ENCODE measurements at regions not wholly inside any gene's neighbourhood (a gene's known extent, or its start where the extent isn't known, plus 50 kb on each side); places are given as distances from the start of the nearest gene placed in this dataset.
"Not testable (repeated sequence)": the region's sequence is repeated elsewhere in the genome, so short reads cannot be mapped to it uniquely, and the experiment has no call there.

DNA sequence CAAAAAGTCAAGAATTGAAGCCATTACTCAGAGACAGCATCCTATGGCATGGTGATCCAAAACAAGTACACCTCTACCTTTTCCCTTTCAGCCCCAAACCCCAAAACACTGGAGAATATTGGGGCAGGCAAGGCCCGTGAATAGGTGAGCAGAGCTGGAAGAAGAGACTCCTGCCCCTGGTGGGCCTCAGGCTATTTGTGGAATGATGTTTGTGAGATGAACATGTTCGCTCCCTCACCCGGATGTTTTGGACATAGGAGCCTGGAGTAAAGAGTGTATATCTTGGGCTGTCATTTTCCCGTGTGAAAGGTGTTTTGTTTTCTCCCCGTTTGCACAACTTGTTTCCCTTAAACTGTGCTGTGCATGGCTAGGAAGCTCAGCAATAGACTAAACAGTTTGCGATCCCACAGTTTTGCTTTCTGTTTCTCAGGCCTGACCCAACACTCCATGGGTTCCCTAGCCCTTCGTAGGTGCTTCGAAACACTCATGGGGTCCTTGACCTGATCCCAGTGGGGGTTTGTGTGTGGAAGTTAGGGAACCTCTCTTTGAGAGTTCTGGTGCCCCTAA is 136.5 kb upstream of the TNP1 start:
- no peak for DNase-seq (ENCODE audit: low read depth in 4 of 4, low spot score in 3 of 4)

DNA sequence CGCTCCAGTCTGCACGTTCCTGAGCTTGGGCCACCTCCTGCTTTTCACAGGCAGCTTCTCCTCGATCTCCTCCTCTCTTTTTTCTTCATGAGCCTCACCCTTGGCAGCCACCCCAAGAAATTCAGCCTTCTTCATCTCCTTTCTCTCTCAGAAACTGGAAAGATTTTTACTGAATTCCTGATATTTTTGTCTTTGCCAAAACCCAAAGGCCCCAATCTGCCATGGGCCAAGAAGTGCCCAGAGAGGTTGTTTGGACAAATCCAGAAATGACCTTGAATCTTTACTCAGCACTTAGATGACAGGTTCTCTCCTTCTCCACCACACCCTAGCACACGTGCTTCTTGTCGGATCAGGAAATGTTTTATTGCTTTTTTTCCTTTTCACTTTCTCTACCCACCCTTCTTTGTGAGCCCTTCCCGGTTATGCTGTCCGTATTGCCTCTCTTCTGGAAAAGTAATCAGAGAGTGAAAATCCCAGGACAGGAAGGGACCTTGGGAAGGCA is 134.5 kb upstream of the TNP1 start:
- no peak for DNase-seq (ENCODE audit: low read depth in 4 of 4, low spot score in 3 of 4)

DNA sequence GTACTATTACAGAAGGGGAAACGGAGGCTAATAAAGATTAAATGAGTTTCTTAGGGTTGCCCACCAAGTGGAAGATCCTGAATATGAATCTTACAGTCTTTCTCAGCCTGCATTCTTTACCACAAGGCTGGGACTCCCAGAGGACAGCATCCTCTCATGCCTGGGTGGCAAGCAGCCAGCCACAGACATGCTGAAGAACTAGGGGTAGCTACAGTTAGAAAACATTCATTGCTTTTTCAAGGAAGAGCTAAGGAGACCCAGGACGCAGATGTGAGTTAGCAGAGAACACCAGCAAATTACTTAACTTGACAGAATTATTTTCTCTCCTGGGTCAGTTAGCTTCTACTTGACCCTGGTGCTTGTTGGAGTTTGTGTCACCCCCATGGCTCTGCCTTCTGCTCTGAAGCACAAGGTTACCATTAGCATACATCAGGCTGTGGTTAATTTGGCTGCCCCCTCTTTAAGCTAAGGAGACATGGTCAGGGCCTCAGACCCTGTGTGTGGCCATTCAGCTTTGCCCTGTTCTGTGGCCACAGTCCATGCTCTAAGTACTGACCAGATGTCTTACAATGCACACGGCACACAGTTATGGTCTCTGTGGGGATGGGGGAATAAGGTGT is 132.3 kb upstream of the TNP1 start:
- no peak for DNase-seq (ENCODE audit: low read depth in 4 of 4, low spot score in 3 of 4)

DNA sequence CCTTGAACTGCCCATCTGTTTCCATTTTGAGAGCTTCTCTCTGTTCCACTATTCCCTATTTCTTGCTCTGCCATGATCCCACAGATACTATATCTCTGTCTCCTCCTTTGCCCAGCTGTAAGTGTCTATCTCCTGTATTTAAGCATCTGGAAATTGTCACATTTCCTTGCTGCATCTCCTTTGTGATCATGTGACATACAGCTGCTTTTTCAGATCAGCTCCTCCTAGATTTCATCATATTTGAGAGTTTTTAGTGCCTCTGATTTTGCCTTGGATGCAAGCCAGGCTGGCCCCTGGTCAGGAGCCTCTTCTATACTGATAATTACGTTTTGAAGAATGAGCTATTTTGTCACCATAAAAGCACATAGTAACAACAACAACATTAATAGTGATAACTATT is 131.7 kb upstream of the TNP1 start:
- DNase-seq (ENCODE audit: low read depth in 4 of 4, low spot score in 3 of 4): peak in 1 of 4 donors; percentile 35

DNA sequence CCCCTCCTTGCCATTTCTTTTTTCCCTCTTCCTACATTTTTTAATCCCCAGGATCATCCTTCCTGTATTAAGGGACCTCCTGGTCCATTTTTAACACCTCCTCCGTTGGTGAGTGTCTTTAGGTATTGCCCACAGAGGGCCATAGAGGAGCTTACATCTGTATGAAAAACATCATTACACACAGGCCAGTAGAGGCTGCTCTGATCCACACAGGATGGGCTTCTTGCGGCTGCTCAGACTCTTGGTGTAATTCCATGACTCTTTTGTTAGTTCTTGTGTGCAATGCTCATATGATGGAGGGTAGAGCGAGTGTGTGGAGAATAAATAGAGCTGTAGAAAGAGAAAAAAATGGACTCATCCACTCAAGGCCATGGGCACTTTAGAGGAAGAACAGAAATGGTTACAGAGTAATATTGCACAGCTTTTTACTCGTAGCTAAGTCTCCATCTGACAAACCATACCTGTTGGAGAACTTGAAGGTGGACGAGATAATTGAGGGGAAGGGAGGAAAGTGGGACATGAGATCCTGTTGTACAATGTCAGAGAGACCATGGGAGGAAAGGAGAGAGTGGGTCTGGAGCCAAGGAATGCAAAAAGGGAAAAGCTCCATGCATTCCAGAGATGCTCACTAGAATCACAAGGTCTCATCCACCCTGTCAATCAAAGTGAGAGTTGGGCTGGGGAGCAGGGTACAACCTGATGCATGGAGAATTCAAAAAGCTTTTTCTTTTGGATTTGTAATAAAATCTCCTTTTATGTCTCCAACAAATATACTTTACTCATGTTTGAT is 129.7 kb upstream of the TNP1 start:
- no peak for DNase-seq (ENCODE audit: low read depth in 4 of 4, low spot score in 3 of 4)

DNA sequence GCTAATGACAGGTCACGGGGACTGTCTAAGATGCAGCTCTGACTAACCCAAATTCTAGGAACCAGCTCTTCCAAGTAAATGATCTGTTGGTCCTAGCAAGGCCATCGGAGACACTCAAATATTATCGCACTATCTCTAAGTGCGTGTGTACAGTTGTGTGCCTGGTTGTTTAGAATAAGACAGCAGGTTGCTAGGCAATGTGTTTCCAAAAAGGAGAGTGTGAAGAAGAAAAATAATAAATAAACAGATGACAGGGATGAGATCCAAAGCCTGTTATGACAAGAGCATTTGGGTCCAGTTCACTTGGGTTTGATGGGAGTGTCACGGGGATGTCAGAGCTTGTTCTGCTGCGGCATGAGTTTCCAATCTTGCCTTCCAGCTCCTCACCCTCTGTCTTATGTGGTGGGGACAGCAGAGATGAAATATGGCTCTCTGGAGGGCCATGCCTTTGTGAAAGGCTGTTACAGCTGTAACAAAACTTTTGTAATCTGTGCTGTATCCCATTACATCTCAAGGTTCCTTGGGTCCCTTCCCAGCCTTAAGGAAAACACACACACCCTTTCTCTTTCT is 127.5 kb upstream of the TNP1 start:
- DNase-seq (ENCODE audit: low read depth in 4 of 4, low spot score in 3 of 4): no peak

DNA sequence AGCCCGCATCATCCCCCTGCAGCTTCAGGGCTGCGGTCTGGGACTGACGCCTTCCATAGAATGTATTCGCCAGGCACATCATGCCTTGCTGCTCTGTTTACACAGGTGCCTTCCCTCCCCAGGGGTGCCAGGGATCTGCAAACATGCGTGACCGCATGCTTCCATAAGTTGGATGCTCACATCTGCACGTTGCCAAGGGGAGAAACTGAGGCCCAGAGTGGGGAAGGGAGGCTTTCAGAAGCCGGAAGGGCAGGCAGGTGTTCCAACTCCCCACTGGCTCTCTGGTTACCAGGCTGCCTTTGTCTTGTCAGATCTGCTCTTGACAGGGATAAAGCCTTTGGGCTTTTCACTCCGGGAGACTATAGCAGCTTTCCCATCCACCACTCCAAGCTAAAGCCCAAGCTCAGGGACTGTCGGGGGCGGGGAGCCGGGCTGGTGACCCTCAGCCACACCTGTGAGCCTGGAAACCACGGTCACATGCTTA is 125.8 kb upstream of the TNP1 start:
- no peak for DNase-seq (ENCODE audit: low read depth in 4 of 4, low spot score in 3 of 4)

DNA sequence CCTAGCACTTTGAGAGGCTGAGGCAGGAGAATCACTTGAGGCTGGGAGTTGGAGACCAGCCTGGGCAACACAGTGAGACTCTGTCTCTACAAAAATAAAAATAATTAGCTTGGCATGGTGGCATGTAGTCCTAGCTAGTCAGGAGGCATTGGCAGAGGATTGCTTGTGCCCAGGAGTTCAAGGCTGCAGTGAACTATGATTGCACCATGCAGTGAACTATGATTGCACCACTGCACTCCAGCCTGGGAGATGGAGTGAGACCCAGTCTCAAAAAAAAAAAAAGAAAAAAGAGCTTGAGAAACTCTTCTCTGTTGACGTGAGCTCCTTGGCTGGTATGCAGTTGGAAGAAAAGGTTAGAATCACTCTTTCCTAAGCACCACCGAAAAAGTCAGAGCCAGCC is 125.1 kb upstream of the TNP1 start:
- DNase-seq (ENCODE audit: low read depth in 4 of 4, low spot score in 3 of 4): no peak

DNA sequence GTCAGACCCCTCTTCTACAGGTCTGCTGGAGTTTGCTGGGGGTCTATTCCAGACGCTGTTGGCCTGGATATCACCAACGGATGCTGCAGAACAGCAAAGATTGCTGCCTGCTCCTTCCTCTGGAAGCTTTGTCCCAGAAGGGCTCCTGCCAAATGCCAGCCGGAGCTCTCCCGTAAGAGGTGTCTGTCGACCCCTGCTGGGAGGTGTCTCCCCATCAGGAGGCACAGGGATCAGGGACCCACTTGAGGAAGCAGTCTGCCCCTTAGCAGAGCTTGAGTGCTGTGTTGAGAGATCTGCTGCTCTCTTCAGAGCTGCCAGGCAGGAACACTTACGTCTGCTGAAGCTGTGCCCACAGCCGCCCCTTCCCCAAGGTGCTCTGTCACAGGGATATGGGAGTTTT is 122.1 kb upstream of the TNP1 start:
- DNase-seq (ENCODE audit: low read depth in 4 of 4, low spot score in 3 of 4): not testable (repeated sequence)

DNA sequence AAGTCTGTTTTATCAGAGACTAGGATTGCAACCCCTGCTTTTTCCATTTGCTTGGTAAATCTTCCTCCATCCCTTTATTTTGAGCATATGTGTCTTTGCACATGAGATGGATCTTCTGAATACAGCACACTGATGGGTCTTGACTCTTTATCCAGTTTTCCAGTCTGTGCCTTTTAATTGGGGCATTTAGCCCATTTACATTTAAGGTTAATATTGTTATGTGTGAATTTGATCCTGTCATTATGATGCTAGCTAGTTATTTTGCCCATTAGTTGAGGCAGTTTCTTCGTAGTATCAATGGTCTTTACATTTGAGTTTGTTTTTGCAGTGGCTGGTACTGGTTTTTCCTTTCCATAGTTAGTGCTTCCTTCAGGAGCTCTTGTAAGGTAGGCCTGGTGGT is 120.6 kb upstream of the TNP1 start:
- DNase-seq (ENCODE audit: low read depth in 4 of 4, low spot score in 3 of 4): not testable (repeated sequence)

DNA sequence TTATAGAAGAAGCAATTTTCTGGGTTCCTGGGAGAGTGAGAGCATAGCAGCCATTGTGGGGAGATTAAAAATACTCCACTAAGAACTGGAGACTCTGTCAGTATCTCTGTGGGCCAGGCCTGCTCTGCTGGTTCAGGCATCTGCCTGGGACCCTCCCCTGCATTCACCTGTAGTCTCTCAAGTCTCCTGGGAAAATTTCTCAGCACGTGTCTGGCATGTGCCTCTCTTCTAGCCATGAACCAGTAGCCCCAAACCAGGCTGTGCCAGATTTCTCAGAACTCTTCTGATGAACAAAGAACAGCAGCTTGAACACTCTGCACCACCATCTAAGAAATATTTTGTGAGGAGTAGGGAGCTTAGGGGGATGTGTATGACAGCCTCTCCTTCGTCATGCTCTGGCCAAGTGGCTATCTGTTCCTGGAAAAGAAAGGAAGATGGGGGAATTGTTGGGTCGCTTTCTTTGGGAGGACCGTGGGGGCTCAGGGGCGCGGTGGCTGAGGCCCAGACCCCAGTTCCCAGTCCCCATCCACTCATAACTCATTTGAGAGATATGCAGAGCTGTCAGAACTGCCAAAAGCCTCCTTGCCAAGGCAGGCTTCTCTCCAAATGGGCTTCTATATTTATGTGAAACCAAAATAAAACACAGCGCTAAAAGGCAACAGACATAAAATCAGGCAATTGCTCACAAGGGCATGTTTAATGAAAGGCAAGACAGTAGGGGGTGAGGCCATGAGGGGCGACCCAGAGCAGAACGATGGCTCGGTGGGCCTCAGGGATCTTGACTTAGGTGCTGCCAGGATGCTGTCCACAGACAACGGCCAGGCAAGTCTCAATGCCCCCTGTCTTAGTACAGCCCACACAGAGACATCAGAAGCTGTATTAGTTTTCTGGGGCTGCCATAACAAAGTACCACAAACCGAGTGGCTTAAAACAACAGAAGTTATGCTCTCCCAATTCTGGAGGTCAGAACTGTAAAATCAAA is 114.7 kb upstream of the TNP1 start:
- DNase-seq (ENCODE audit: low read depth in 4 of 4, low spot score in 3 of 4): no peak

DNA sequence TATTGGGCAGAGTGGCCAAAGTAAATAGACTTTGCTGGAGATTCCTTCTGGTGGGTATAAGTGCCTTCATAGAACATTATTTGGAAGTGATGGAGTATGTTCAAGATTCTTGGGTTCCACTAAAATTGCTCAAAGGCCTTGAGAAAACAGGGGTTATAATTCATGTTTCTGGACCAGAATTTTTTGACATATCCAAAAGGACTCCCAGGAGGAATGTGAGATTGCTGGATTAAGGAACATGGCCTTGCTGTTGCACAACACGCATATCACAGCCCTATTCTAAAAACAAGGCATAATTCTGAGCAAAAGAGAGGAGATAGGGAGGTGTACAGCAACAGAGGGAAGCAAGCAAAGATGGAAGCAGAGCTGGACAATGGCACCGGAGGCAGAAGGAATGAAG is 111.7 kb upstream of the TNP1 start:
- DNase-seq (ENCODE audit: low read depth in 4 of 4, low spot score in 3 of 4): no peak

DNA sequence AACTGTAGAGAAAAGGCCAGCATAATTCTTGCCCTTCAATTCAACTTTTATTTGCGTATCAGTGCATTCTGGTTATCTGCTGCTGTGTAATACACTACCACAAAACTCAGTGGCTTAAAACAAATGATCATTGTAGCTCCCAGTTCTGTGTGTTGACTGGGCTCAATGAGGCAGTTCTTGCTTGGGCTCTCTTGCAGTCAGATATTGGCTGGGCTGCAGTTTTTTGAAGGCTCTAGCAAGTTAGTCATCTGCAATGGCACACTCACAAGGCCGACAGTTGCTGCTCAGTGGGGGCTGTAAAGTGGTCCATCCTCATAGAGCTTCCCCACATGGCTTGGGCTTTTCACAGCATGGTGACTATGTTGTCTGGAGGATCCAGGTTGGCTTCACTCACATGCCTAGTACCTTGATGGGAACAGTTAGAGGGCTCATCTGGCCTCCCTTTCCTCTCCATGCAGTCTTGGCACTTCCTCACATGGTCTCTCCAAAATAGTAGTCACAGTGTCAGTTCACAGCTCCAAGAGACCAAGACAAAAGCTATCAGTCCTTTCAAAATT is 110.6 kb upstream of the TNP1 start:
- no peak for DNase-seq (ENCODE audit: low read depth in 4 of 4, low spot score in 3 of 4)

DNA sequence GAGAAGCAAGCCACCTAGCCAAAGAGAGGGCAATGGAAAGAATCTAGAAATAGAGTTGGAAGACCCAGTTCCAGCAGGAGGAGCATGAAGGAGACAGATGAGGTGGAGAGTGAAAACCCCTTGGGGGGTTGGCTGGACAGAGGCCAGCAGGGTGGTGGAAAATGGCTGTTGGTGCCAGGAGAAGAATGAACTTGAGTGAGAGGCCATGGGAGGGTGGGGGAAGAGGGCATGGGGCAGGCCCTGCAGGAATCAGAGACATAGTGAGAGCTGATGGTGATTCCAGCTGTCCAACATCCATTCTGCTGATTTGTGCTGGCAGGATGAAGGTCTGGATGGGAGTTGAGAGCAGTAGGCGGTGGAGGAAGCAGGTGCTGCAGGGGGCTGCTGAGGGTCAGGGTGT is 108.0 kb upstream of the TNP1 start:
- no peak for DNase-seq (ENCODE audit: low read depth in 4 of 4, low spot score in 3 of 4)

DNA sequence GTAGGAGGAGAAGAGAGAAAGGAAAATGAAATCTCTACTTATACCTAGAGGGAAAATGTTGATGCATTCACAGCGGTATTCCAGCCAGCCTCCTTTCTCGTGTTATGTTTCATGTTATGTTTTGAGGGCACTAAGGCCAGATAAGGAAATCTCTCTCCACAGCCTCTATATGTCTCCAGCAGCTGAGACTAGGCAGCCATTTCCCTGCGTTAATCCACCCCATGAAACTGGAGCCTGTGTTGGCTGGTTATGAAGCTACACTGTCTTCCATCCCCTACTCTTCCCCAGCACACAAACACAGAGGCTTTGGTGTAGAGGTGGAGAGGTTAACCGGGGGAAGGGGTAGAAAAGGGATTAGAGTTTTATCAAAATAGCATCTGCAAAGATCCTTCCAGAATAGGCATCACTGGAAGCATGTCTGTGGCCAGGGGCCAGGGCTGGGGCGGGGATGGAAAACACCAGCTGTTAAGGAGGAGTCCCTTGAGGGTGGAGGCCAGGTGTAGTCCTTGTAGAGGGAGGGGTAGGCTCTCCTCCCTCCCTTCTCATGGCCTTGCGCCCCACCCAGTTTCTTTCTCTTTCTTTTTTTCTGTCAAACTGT is 100.9 kb upstream of the TNP1 start:
- no peak for DNase-seq (ENCODE audit: low read depth in 4 of 4, low spot score in 3 of 4)

DNA sequence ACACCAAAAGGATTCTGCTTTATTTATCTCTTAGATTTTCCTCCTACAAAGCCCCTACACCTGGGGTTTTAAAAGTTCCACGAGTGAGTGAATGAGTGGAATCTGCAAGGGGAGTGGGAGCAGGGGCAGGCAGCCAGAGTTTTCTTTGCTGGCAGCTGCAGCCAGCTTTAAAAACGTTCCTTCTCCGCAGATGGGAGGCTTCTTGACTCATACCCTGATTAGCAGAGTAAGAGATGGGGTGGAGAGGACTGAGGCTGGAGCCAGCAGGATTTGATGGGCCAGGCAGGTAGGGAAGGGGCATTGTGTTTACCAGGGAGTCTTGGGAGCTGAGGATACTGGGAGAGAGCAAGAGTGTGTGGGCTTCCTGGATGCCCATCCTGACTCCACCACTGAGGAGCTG is 99.6 kb upstream of the TNP1 start:
- DNase-seq (ENCODE audit: low read depth in 4 of 4, low spot score in 3 of 4): no peak

DNA sequence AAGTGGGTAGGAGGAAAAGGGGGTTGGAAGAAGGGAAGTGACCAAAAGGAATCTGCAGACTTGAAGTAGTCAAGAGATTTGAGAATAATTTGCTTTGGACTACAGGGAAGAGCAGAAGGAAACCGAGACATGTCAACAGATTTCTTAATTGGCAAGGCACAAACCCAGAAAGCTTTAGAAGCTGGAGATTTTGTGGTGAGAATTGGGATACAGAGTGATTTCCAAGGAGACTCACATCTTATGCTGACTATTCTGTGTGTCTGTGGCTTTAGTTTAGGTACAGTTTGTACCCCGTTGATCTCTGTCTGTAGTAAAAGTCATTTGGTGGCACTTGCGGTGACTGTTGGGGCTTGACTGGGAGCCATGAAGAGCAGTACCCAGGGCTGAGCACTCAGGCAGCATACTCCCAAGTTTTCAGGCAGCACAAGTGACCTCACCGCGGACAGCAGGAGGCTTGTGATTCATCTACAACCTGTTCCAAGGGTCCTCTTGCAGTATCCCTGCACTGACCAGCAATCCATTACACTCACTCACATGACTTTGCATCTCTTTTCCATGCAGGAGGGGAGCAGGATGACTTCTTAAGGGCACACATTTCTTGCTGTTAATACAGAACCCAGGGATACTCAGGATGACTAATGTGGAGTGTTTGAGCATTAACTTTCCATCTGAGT is 97.1 kb upstream of the TNP1 start:
- no peak for DNase-seq (ENCODE audit: low read depth in 4 of 4, low spot score in 3 of 4)

DNA sequence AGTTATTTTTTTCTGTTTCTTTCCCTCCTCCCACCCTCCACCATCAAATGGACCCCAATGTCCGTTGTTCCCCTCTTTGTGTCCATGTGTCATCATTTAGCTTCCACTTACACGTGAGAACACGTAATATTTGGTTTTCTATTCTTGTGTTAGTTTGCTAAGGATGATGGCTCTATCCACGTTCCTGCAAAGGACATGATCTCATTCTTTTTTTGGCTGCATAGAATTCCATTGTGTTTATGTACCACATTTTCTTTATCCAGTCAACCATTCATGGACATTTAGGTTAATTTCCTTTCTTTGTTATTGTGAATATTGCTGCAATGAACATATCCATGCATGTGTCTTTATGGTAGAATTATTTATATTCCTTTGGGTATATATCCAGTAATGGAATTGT is 91.3 kb upstream of the TNP1 start:
- no peak for DNase-seq (ENCODE audit: low read depth in 4 of 4, low spot score in 3 of 4)

DNA sequence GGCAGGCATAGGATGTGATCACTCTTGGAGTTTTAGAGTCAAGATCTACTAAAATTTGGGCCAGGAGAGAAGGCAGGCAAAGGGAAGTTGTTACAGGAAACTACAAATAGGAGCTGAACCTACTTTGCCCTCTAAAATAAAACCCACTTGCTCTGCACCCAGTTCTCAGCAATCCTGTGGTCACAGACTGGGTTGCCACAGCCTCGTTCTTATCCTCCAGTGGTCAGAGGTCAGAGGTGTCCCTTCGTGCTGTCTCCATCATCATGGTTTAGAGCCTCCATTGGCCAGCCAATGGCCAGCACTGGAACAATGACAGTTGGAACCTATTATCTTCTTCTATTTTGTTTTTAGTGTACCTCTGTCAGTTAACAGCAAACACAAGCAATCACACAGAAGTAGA is 90.7 kb upstream of the TNP1 start:
- no peak for DNase-seq (ENCODE audit: low read depth in 4 of 4, low spot score in 3 of 4)

Data from right renal pelvis (tissue), 4 donors.